CD4-positive, alpha-beta T cell treated with Interleukin-21 for 1 hour (primary cell): ENCODE measurements at regions not wholly inside any gene's neighbourhood (a gene's known extent, or its start where the extent isn't known, plus 50 kb on each side); places are given as distances from the start of the nearest gene placed in this dataset.
"Not testable (repeated sequence)": the region's sequence is repeated elsewhere in the genome, so short reads cannot be mapped to it uniquely, and the experiment has no call there.

ENCODE experiments used
- DNase-seq: peaks from one replicate; pipeline ENCODE4 v3.0.0-alpha.2; 2020

GRCh38 chr13:44311011-44311780 is 62.4 kb upstream of the SERP2 start:
- DNase-seq = no peak

DNA sequence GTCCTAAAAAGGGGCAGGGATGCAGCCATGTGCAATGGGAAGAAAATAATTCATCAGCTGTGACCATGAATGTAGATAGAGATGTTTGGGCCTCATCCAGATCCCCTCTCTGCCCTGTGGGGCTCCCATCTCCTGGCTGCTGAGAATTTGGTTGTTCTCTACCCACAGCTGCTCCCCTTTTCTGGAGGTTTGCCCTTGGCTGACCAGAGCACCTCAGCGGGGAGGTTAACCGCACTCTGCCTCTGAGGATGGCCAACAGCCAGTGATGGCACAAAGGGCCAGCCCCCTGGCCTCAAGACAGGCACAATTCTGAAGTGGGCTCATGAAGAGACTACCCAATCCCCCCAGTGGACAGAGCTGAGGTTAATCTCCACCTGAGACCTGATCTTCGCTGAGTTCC is 61.5 kb upstream of the SERP2 start:
- DNase-seq = no peak

GRCh38 chr13:44312834-44313551 is 60.6 kb upstream of the SERP2 start:
- DNase-seq = no peak

DNA sequence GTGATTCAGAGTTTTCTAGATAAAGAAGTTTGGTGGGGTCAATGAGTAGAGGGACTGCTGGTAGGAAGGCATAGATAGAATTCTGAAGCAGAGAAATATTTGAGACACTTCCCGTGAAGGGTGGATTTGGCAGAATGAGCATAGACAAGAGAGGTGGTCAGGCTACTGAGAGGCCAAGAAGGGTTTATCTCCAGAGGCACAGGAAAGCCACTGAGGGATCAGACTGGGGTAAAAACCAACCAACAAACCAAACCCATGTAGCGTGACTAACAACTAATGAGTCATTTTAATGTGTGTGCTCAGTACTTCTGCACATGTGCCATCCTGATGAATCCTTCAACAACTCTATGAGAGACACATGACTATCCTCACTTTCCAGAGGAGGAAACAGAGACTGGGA is 60.0 kb upstream of the SERP2 start:
- no peak for DNase-seq

GRCh38 chr13:44314160-44314559 is 59.5 kb upstream of the SERP2 start:
- DNase-seq = not testable (repeated sequence)

- DNase-seq = no peak
Measured at GRCh38 chr13:44317752-44318151, 55.9 kb upstream of the SERP2 start.

GRCh38 chr13:44318161-44318560 is 55.5 kb upstream of the SERP2 start:
- no peak for DNase-seq

DNA sequence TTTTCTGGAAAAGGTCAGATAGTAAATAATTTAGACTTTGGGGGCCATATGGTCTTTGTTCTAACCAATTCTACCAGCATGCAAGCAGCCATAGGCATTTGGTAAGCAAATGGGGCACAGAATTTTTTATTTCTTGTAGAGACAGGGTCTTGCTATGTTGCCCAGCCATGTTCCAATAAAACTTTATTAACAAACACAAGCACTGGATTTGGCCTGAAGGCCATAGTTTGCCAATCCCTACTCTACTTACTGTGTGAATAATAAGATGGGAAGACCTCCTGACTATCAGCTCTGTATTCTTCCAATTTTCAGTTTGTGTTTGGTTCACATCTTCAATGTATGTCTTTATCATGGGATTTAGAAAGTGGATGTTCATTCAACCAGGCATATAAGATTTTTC is 53.0 kb upstream of the SERP2 start:
- DNase-seq = no peak

- no peak for DNase-seq
Measured at GRCh38 chr13:44321961-44322360, 51.7 kb upstream of the SERP2 start.

DNA sequence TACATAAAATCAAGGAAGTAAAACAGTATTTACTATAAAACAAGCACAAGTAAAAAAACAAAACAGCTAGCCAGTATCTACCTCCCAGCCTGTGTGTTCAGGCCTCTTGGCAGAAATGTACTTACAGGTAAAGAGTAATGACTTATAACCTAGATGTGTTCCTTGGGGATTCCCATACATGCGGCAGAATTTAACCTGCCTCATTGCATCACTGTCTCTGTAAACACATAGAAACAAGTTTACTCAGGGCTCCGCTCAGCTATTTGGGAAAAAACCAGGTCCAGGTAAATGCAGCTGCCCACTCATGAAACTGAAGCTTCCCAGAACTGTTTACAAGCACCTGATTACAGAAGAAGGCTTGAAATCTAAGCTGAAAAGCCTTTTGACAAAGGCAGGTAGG is 50.7 kb upstream of the SERP2 start:
- no peak for DNase-seq

- DNase-seq = no peak
Measured at GRCh38 chr13:44323754-44324153, 49.9 kb upstream of the SERP2 start.
